Hepatic stellate cell (primary cell): ENCODE measurements at regions not wholly inside any gene's neighbourhood (a gene's known extent, or its start where the extent isn't known, plus 50 kb on each side); places are given as distances from the start of the nearest gene placed in this dataset.

ENCODE experiments used
- DNase-seq: peaks from one replicate; pipeline ENCODE4 v3.0.0; 2011; ENCODE audit warnings: low spot score

DNA sequence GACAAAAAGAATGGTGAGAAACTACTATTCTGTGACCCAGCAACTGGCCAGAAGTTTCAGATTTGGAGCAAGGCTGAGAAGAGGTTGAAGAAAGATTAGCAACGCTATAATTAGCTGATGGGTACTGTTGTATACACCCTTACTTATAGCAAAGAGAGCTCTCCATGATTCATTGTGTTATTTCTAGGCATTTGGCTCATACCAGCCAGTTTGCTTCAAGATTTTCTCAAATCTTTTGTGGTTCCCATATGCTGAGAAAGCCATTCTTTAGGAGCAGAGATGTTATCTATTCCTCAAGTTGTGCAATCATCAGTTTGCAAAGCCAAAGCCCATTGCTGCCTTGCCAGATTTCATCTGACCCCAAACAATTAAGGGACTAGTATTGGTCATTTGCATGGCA lies 179.4 kb downstream of the ETS1 start:
- peak; percentile 17 for DNase-seq

DNA sequence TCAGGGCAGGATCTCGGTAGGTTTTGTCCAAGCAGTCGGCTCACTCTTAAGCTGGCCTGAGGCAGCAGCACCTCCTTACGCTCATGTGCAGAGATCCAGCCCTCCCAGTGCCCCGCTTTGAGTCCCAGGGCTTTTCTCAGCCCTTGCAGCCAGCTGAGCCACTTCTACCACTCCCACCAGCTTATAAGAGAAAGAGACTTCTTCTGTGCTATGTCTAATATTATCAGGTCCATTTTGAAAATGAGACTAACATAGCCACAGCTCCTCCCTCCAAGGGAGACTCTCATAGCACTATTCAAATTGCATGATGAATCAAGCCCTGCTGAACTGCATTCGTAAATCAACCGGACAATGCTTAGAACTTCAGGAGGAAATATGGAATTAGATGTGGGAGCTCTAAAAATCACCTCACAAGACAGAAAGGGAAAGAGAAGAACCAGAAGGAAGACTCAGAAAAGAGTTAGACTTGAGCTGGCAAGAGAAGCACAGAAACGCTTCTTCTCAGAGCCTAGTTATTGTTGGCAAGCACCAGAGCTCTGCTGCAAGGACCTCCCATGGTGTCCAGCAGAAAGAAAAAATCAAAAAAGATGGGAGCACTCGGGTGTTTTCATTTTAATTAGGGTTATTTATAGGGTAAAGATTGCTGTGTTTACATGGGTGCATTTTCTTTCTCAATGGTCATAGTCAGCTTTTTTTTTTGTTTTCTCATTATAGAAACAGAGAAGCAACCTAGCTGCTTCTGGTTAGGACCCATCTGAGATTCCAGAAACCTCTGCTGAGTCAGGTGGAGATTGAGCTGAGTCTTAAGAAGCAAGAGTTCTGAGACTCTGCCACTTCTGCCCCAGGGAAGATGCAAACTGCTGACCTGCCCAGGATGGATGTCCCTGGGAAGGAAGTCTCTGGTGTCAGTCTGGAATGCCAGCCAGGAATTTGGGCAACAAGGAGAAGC lies 181.4 kb downstream of the ETS1 start:
- DNase-seq: no peak

DNA sequence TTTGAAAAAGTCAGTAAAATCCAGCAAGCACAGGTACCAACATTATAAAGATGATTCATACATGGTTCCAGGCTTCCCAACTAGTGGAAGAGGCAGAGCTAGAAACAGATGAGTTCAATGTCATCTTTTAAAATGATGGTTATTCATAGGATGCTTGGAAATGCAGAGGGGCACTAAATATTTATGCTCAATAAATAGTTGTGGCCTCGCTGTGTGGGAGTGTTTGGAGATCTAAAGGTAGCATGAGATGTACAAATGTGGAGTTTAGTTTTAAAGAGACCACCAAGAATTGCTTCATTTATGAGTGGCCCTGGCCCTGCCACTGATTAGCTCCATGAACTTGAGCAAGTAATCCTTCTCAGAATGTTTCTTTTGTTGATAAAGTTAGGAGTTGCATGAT lies 182.2 kb downstream of the ETS1 start:
- no peak for DNase-seq

DNA sequence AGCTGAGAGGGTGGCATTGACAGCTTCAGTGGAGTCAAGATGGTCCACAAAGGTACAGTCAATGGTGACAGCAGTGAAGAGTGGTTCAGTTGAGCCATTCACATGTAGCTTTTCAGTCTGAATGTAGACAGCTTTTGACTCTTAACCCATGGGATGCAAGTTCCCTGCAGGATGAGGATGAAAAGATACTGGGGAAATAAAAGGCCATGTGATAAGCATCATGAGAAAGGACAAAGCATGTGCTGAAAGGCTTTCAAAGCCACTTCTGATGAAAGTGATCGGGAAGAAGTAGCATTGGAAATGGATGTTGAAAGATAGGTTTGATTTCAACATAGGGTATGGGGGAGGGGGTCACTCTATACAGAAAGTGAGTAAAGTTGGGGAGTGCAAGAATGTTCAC lies 182.9 kb downstream of the ETS1 start:
- no peak for DNase-seq

DNA sequence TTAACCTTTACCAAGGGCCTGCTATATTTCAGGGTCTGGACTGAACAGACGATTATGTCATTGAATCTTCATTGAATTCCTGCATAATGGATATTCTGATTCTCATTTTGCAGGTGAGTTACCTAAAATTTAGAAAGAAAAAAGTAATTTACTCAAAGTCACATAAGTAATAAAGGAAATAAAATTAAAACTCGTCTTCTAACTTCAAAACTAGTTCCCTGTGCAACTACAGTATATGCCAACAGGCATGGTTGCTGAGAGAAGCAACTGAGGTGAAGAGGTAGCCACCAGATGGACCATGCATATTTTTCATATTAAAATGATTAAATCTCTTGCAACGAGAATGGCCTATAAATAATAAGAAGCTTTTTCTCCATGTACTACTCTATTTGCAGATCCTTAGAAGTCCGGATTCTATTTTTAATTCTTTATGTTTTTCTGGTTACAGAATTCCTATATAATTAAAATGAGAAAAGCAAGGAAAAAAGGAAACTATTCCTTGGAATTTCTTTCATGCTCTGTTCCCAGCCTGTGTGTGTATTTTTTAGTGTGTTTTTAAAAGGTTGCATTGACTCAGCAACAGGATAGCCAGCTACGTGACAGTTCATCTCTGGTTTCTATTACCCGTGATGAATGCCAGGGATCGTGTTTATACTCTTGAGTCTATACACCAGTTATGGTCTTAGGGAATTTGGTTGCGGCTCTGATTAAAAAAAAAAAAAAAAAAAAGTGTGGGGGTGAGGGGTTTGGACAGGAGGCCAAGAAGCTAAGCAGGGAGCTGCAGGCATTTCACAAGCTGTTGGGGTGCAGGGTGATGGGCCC lies 186.8 kb downstream of the ETS1 start:
- peak; percentile 38 for DNase-seq

DNA sequence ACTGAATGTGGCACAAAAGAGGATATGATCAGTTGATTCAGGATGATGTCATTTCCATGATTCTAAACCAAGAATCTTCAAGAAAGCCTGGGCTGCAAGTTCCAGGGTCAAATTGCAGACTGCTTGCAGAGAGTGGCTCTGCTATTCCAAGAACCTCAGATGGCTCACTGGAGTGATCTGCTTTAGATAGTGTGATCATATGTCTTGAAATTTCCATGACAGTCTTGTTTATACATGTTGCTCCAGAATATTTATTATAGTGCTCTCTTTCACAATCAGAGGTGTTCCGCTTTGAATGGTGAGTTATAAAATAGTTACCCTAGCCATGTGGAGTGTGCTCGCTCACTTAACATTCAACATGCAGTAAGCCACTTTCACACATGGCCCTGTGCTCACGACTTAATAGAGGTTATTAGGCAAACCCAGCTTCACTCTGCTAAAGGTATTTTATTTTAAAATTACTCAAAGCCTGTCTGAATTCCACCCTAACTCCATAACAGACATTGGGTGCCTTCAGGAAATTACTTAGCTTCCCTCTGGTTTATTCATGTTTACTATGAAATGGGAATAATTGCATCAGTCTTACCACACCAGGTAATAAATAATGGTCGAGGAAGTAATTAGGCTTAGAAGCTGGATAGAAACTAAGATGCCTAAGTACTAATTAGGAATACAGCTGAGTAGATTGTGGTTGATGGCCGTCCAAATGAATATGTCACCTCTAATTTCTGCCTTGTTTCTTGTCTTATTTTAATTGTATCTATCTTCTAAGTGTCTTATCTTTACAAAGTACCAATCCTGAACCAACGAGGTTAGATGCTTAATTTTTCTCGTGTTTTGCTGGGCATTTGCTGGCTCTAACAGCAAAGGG lies 187.9 kb downstream of the ETS1 start:
- peak; percentile 16 for DNase-seq

DNA sequence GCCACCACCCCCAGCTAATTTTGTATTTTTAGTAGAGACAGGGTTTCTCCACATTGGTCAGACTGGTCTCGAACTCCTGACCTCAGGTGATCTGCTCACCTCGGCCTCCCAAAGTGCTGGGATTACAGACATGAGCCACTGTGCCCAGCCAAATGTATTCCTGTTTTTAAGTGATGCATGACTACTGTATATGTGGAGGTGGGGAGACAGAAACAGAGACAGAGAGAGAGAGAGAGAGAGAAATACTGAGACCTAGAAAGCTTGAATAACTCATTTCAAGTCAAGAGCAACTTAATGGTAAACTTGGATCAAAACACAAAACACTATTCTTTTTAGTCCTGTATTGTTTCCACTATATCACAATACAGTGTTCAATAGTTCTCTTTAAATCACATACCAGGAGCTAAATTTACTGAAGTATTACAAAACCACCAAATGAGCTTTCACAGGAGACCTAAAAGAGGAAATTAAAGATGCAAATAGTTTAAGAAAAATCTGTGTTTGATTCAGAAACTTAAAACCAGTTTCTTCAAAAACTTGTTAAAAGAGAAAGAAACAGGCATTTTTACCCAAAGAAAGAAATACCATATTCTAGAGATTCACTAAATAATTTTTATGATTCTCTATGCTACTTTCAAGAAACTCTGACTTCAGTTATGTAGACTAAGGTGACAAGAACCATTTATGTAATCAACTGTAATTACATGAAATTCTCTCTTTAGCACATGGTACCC lies 188.7 kb downstream of the ETS1 start:
- no peak for DNase-seq

DNA sequence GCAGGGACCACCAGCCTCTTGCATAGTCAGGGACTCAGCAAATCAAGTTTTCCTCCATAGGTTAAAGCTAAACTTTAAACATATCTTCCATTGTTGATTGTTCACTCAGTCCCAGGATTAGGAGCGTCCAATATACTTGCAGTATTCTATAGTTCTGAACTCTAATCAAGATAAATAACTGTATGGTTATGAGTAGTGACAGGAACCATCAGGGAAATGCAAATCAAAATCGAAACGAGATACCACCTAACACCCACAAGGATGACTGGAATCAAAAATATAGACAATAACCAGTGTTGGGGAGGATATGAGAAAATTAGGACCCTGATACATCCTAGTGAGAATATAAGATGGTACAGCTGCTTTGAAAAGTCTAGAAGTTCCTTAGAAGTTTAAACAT lies 190.0 kb downstream of the ETS1 start:
- DNase-seq: no peak

DNA sequence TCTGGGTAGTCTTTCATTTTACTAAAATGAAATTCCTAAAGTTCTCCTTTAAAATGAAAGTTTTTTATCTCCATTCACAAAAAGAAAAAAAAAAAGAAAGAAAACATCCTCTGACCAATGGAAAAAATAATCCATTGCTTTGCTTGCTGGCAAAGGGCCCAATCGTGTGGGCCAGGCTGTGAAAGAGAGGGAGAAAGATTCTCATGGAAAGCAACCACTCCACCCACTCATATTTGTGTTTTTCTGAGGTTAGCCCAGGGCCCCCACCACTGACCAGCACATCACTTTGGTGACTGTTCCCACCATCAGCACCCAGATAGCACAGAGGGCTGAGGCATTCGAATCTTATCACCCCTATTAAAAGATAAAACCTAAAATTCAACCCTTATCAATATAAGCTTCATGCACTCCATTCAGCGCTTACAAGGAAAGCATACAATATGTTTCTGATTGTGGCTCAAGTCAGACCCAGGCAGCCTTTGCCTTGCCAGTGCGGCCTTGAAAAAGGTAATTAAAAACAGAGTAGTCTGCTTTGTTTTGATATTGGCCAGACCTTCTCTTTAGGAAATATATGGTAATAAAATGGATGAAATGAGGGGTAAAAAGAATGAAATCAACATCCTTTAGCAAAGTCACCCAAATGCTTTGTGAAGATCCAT lies 192.8 kb downstream of the ETS1 start:
- DNase-seq: no peak

DNA sequence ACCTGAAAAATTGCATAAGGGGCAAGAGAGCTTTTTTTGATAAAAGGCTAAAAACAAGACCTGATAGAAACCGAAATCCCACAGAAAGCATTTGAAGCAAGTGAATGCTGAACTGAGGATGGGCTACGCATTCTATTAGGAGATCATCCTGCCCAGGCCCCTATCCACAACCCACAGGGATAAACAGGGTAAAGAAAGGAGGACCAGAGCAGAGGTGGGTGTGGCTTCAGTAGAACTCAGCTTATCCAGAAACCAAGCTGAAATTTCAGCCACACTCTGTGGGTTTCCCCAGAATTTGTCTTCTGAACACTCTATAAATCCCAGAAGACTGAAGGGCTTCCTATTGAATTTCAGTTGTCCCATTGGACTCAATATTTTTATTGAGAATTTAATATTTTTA lies 195.1 kb downstream of the ETS1 start:
- DNase-seq: no peak

DNA sequence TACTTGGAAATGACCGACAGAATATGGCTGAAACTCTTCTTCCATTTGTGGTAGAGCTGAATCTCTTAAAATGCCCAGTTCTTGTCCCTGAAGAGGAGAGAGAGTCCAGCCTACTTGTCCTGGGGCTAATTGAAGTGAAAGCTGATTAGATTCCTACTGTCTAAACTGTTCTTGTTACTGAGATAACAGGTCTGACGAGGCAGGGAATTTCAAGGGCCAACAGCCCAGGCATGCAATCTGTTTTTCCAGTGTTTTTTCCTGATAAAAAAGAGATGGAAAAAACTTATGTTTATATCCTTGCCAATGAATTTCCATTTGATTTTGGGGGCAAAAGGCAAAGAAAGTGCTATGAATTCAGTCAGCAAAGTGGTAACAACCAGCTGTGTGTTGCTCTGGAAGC lies 195.5 kb downstream of the ETS1 start:
- no peak for DNase-seq

DNA sequence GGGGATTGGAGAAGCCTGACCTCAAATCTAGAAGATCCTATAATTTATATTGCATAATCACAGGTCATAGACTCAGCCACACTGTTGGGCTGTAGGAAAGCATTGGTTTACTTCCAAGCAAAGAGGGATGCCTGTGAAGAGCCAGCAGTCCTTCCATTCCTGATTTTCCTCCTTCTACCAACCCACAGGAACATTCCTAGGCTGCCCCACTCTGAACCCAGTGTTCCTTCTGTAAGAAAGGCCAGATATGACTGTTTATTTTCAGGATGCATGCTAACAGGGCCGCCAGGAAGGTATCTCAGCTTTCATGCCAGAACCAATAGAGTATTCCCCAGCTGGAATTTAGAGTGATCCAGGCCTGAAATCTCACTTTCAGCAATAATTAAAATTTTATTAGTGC lies 197.1 kb downstream of the ETS1 start:
- no peak for DNase-seq

DNA sequence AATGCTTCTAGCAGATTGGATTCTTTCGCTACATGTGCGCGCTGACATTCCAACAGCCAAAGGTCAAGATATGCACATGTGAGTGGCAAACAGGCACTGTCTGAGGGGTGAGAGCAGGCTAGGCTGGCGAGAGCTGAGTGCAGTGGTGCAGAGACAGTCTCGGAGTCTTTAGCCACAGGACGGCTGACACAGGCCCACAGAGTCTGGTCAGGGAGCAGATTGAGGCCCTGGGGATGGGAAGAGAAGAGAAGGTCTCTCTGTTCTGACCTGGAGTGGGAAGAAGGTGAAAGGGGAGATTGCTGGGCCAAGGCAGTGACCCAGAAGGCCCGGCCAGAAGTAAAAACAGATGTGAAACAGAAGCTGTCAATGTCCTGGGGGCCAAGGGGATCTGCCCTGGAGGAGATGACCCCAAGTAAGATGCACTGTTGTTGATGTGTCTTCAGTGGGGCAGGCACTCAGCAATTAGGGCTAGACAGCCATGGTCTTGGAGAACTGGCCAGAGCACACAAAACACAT lies 197.8 kb downstream of the ETS1 start:
- DNase-seq: no peak

DNA sequence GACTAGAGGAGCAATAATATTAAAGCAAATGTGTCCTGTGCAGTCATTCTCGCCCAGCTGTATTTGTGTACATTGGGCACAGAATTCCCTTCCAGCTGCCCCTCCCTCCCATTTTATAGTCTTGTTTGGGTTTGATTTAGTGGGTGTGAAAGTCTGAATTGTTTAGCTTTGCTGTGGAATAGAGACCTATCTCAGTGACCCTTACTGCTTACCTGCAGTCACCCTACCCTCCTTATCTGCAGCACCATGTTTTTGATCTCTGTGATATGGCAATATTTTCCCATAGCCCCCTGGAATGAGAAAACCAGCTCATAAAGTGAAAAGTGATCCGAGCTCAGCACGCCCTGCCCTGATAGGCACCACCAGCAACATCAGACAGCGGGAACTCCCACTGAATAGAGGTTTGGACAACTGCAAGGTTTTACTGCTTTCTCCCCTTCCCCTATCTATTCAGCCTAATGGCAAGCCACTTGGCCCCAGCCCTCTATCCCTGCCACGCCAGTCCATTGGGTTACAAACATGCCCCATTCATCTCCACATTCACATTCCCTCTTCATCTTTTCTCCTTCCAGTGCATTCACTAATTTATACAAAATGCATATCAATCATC lies 199.0 kb downstream of the ETS1 start:
- no peak for DNase-seq

DNA sequence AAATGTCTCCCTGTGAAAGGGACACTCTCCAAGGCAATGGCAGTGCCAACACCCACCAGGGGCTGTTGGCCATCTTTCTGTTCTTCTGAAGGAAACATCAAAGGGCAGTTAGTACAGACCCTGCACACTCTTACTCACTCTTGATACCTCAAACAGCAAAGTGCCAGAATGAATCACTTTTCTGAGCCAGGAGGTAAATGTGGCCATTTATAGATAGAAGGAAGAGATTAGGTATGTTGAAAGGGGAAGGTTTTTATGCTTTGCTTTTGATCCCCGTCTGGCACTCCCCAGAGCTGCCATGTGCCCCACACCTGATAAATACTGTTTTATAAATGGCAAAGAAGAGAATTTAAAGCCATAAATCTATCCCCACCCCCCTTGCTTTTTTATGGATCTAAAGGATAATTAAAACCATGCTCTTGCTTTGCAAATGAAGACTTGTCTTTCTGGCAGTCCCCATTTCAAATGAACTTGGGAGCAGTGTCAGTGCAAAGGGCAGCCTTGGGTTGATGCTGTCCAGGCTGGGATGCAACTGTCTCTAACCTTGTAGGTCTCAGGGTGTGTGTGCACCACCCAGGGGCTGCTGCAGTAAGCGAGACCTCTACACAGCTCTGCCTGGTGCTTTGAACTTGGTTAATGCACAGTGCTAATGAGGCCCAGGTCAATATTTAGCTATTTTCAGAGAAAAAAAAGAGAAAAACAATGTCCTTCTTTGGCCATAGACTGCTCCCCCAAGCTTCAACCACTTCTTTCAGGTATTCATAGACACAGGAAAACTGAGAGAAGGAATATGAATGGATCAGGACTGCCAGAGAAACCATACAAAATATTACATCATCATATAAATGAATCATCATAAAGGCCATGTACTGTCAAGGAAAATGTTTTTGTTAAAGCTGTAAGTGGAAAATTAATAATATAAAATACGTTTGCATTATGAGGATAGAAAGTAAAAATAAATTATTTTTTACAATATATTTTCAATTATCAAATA lies 207.5 kb downstream of the ETS1 start:
- DNase-seq: no peak

DNA sequence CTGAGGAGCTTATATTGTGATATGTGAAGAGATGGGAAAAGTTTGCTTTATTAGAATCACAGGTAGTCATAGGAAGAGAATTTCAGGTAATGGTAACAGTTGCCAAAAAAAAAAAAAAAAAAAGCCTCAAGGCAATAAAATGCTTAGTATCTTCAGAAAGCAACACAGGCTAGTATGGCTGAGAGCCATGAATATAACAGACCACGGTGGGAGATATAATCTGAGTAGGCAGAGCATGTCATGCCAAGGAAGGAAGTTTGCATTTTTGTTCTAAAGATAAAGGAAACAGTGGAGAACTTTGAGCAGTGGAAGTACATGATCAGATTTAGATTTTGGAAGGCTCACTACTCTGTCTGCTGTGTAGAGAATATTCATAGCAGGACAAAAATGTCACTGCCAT lies 211.4 kb downstream of the ETS1 start:
- no peak for DNase-seq

DNA sequence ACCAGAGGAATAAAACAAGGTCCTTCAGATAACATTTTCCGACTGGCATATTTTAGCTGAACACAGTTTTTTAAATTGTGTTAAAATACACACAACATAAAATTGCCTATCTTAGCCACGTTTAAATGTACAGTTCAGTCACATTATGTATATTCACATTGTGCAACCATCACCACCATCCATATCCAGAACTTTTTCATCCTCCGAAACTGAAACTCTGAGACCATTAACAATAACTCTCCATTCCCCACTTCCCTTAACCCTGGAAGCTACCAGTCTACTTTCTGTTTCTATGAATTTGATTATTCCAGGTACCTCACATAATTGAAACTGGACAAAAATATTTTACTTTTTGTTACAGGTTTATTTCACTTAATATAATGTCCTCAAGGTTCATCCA lies 213.3 kb downstream of the ETS1 start:
- DNase-seq: no peak

DNA sequence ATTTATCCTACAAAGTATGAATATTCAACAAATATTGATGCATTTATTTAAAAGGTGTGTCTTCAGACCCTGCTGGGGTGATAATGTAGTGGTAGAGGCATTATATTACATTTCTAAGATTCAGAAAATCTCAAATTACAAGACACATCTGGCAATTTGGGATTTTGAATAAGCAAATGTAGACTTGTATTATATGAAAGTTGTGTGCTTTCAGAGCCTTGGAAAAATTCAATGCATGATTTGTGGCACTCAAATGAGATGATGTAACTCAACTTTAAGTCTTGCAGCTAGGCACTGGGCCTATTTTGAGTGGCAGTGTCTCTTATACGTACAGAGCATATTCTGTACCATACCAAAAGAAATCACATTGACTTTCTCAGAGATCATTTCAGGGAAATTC lies 214.4 kb downstream of the ETS1 start:
- no peak for DNase-seq

DNA sequence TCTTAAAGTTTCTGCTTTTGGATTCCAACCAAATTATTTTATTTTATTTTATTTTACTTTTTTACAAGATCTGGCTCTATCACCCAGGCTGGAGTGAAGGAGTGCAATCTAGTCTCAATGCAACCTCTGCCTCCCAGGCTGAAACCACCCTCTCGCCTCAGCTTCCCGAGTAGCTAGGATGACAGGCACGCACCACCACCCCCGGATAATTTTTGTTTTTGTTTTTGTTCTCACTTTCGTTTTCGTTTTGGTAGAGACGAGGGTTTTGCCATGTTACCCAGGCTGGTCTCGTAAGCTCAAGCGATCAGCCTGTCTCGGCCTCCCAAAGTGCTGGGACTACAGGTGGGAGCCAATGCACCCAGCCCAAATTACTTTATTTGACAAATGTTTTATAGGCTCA lies 219.8 kb downstream of the ETS1 start:
- no peak for DNase-seq
